Ovary (tissue), 7 donors: ENCODE measurements at regions not wholly inside any gene's neighbourhood (a gene's known extent, or its start where the extent isn't known, plus 50 kb on each side); places are given as distances from the start of the nearest gene placed in this dataset.

ENCODE experiments used
- DNase-seq, 5 donors: peaks; one replicate each; pipeline ENCODE4 v3.0.0-alpha.2; 2019 to 2020
- H3K27ac ChIP-seq, 2 donors: fragments of 200-600 bp; one replicate each; pipeline versions ENCODE4 v1.5.1 to v1.8.0; 2019 to 2022
- H3K27me3 ChIP-seq: fragments of 200-600 bp; one replicate; pipeline ENCODE4 v1.8.0; 2022
- H3K36me3 ChIP-seq: fragments of 200-600 bp; sonication (generic); one replicate; pipeline ENCODE4 v1.5.1; 2019
- H3K4me1 ChIP-seq: one replicate; pipeline ENCODE4 v1.8.1; 2013; ENCODE audit warnings: mild to moderate bottlenecking, moderate library complexity; ENCODE audit not compliant: insufficient read depth
- H3K4me3 ChIP-seq: fragments of 200-600 bp; sonication (generic); one replicate; pipeline ENCODE4 v1.5.1; 2017
- H3K9me3 ChIP-seq, 2 donors: fragments of 200-600 bp in 1 of 2; sonication (generic) in 1 of 2; one replicate each; pipeline versions ENCODE4 v1.5.1 to v1.8.1; 2013 to 2019; ENCODE audit warnings: mild to moderate bottlenecking in 1 of 2, moderate library complexity in 1 of 2
- EP300 ChIP-seq: sonication (generic); formaldehyde crosslinking; IDR thresholded peaks from one replicate; pipeline ENCODE4 v1.6.1; 2017; ENCODE audit warnings: antibody characterized with exemption
- POLR2A ChIP-seq: fragments of 450-650 bp; IDR thresholded peaks from one replicate; pipeline ENCODE4 v1.6.1; 2017; ENCODE audit warnings: antibody characterized with exemption, mild to moderate bottlenecking, moderate library complexity
- WGBS, 3 donors: extraction: QIAGEN DNeasy Blood & Tissue Kit in 1 of 3; methylation state at CpG; one replicate each; pipeline versions ENCODE4 v1.1.5 to v1.1.7; 2013 to 2017; 5-methylcytosine and 5-hydroxymethylcytosine counted together
- intact Hi-C, 4 donors: fragments of 100-400 bp; cut with DNase I; formaldehyde crosslinking; loops; one replicate each; pipeline versions ENCODE4 v1.11.0 to v1.15.1; 2022 to 2023
- TF ChIP-seq, protein P1 (sequence below), 3 donors: fragments of 450-650 bp in 2 of 3; fragments of 200-600 bp in 1 of 3; IDR thresholded peaks; one replicate each; pipeline versions ENCODE4 v1.5.1 to v1.8.0; 2016 to 2022; ENCODE audit warnings: antibody characterized with exemption in 3 of 3, mild to moderate bottlenecking in 1 of 3
- donor health status: DM: no; HTN: no; CAD: no; lungs with moderate emphysema.
- donor health status: DM: no; HTN: no; CAD: no.
- donor health status: Bipolar disorder and iron deficiency.
- donor health status: DM: no; HTN: no; CAD: no.
- donor health status: DM: yes; HTN: yes; CAD: no.

DNA sequence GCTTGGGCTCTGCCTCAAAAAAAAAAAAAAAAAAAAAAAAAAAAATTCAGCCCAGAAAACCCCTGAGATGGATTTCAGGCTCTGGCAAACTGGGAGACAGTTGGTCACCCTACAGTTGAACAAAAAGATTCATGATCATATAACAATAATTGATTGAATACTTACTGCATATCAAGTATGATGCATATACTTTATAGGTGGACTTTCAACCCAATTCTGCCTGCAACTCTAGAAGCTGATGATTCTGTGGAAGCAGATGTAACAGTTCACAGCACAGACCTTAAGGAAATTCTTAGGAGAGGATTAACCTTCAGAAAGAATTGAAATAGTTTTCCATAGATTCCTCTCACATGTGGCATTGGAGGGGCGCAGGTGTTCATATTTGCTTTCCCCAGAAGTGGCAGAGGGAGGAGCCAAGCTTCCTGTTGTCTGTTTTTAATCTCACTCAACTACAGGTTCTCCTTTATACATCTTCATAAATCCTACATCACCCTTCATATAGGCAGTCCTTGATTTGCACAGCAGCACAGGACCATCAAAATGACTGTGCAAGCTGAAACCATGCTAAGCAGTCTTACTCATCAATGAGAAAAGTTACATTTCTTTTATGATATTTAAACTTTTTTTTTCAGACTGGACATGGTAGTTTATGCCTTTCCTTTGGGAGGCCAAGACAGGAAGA lies 149.4 kb upstream of the KLF3 start:
- intact Hi-C loops = no loop called here
- no peak overlapping the region for H3K4me3 ChIP-seq
- no peak for DNase-seq
- no peaks in the 10 kb centered on the region for H3K9me3 ChIP-seq
- TF ChIP-seq, protein P1, sequence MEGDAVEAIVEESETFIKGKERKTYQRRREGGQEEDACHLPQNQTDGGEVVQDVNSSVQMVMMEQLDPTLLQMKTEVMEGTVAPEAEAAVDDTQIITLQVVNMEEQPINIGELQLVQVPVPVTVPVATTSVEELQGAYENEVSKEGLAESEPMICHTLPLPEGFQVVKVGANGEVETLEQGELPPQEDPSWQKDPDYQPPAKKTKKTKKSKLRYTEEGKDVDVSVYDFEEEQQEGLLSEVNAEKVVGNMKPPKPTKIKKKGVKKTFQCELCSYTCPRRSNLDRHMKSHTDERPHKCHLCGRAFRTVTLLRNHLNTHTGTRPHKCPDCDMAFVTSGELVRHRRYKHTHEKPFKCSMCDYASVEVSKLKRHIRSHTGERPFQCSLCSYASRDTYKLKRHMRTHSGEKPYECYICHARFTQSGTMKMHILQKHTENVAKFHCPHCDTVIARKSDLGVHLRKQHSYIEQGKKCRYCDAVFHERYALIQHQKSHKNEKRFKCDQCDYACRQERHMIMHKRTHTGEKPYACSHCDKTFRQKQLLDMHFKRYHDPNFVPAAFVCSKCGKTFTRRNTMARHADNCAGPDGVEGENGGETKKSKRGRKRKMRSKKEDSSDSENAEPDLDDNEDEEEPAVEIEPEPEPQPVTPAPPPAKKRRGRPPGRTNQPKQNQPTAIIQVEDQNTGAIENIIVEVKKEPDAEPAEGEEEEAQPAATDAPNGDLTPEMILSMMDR (IDR thresholded peaks at IDR 0.05) = no peak
- no peak for TF ChIP-seq POLR2A
- TF ChIP-seq EP300 = no peak
- H3K36me3 ChIP-seq = no peaks in the 10 kb centered on the region
- H3K27me3 ChIP-seq = no peaks in the 10 kb centered on the region
- H3K4me1 ChIP-seq = no peaks in the 10 kb centered on the region
- 92 to 97% (median 94%) methylated on average over 1 of the region's 1 CpG for WGBS, 3 donors
- H3K27ac ChIP-seq = no peak overlapping the region

DNA sequence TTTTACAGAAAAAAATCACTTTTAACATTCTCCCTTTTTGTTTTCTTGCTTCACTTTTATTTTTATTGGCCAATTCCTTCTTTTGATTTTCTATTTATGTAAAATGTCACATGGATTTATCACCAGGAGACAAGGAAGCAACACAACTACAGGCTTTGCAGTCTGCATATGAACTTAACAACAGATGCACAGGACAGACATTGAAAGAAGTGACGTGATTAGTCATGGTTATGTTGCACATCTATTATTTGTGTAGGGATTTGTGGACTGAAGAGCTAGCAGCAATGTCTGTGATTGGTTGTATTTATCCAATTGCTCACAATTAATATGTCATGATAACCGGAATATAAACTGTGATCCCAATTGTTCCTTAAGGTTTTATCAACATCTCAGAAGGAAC lies 147.8 kb upstream of the KLF3 start:
- Histone ChIP-seq H3K27me3 (no peaks in the 10 kb centered on the region), H3K36me3 (no peaks in the 10 kb centered on the region), H3K27ac (no peak overlapping the region), H3K9me3 (no peaks in the 10 kb centered on the region), H3K4me3 (no peak overlapping the region), H3K4me1 (no peaks in the 10 kb centered on the region)
- TF ChIP-seq POLR2A (no peak), EP300 (no peak)
- TF ChIP-seq, protein P1 (IDR thresholded peaks at IDR 0.05) = no peak
- WGBS, 3 donors = 42 to 46% (median 43%) methylated on average over 2 of the region's 2 CpGs
- intact Hi-C loops = no loop called here
- DNase-seq = no peak

- Histone ChIP-seq H3K4me1 (no peaks in the 10 kb centered on the region), H3K9me3 (no peaks in the 10 kb centered on the region), H3K36me3 (no peaks in the 10 kb centered on the region), H3K4me3 (no peak overlapping the region), H3K27me3 (no peaks in the 10 kb centered on the region), H3K27ac (no peak overlapping the region)
- no peak for DNase-seq
- intact Hi-C loops = no loop called here
- WGBS, 3 donors = 72 to 81% (median 79%) methylated on average over 1 of the region's 1 CpG
- TF ChIP-seq, protein P1 (IDR thresholded peaks at IDR 0.05) = no peak
- TF ChIP-seq EP300 (no peak), POLR2A (no peak)
Observed at GRCh38 chr4:38519666-38520065, 144.3 kb upstream of the KLF3 start.

- DNase-seq = no peak
- whole genome bisulfite sequencing, 3 donors = 76 to 82% (median 81%) methylated on average over 5 of the region's 5 CpGs
- TF ChIP-seq, protein P1 (IDR thresholded peaks at IDR 0.05) = no peak
- no peak for TF ChIP-seq EP300
- no peak for TF ChIP-seq POLR2A
Observed at GRCh38 chr4:38523054-38523453, 140.9 kb upstream of the KLF3 start.

More at GRCh38 chr4:38523054-38523453, 140.9 kb upstream of the KLF3 start:
- no peak overlapping the region for H3K27ac ChIP-seq
- no peak overlapping the region for H3K4me3 ChIP-seq
- H3K4me1 ChIP-seq = no peaks in the 10 kb centered on the region
- no peaks in the 10 kb centered on the region for H3K27me3 ChIP-seq
- H3K9me3 ChIP-seq = no peaks in the 10 kb centered on the region
- intact Hi-C loops = no loop called here
- no peaks in the 10 kb centered on the region for H3K36me3 ChIP-seq
